ENCODE measurements at regions not wholly inside any gene's neighbourhood (a gene's known extent, or its start where the extent isn't known, plus 50 kb on each side); places are given as distances from the start of the nearest gene placed in this dataset.

- no peak for TF ChIP-seq CTCF (IDR thresholded peaks at IDR 0.05; ENCODE audit: extremely low read depth in 1 of 2, insufficient read depth in 1 of 2, low read depth in 1 of 2, low read length in 2 of 2)
- TF ChIP-seq EZH2 (IDR thresholded peaks at IDR 0.05; ENCODE audit: borderline replicate concordance, low read depth, low read length, severe bottlenecking) = no peak
These were observed 1399.8 kb upstream of the PABPC4L start for GRCh38 chr4:135601351-135601750.
